ENCODE measurements at regions not wholly inside any gene's neighbourhood (a gene's known extent, or its start where the extent isn't known, plus 50 kb on each side); places are given as distances from the start of the nearest gene placed in this dataset.

DNA sequence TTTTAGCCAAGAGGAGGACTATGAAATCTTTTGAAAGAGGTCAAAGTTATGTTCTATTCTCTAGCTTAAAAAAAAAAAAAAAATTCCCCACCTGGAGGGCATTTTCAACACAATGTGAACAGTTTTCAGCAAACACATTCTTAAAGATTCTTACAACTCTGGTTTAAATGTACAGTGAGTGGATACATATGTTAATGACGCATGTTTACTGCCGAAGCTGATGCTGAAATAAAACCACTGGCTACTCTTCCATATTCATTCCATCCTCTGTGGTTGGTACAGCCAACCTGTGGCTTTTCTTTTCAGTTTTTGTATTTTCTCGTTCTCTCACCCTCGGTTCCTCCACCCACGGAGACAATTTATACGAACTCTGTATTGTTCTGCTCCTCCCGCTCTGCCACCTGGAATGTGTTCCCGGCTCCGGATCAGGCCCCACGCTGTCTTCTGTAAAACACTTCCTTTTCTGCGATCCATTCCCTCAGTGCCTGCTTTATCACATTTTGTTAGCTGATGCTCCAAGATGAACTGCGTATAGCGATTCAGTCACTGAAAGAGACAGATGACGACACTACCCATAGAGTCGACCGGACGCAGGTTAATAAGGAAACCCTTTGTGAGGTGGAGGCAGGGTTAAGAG, 466.4 kb upstream of the ARGLU1 start:
- TF ChIP-seq, protein P1, sequence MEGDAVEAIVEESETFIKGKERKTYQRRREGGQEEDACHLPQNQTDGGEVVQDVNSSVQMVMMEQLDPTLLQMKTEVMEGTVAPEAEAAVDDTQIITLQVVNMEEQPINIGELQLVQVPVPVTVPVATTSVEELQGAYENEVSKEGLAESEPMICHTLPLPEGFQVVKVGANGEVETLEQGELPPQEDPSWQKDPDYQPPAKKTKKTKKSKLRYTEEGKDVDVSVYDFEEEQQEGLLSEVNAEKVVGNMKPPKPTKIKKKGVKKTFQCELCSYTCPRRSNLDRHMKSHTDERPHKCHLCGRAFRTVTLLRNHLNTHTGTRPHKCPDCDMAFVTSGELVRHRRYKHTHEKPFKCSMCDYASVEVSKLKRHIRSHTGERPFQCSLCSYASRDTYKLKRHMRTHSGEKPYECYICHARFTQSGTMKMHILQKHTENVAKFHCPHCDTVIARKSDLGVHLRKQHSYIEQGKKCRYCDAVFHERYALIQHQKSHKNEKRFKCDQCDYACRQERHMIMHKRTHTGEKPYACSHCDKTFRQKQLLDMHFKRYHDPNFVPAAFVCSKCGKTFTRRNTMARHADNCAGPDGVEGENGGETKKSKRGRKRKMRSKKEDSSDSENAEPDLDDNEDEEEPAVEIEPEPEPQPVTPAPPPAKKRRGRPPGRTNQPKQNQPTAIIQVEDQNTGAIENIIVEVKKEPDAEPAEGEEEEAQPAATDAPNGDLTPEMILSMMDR (IDR thresholded peaks at IDR 0.05; ENCODE audit: poor library complexity), result no peak
- TF ChIP-seq EZH2phosphoT487 (IDR thresholded peaks at IDR 0.05; ENCODE audit: low read depth, severe bottlenecking, unreplicated experiment) (no peak), EZH2 (IDR thresholded peaks at IDR 0.05; ENCODE audit: borderline replicate concordance) (no peak)

Measured in hepatocyte (in vitro differentiated cells).